RCC 7860 (cell line): ENCODE measurements at regions not wholly inside any gene's neighbourhood (a gene's known extent, or its start where the extent isn't known, plus 50 kb on each side); places are given as distances from the start of the nearest gene placed in this dataset.
"Not testable (repeated sequence)": the region's sequence is repeated elsewhere in the genome, so short reads cannot be mapped to it uniquely, and the experiment has no call there.

Experiments used
- DNase-seq: peaks from one replicate; pipeline ENCODE4 v3.0.0-alpha.2; 2015; ENCODE audit warnings: low spot score
- FAIRE-seq: peaks from 2 replicates; lab custom pipeline; 2012; peaks lifted over from hg19 to GRCh38; lab: Jason Lieb, UNC

- FAIRE-seq (no peak), DNase-seq (no peak)
Observed at GRCh38 chr1:214857716-214858115, 224.8 kb upstream of the KCNK2 start.

DNA sequence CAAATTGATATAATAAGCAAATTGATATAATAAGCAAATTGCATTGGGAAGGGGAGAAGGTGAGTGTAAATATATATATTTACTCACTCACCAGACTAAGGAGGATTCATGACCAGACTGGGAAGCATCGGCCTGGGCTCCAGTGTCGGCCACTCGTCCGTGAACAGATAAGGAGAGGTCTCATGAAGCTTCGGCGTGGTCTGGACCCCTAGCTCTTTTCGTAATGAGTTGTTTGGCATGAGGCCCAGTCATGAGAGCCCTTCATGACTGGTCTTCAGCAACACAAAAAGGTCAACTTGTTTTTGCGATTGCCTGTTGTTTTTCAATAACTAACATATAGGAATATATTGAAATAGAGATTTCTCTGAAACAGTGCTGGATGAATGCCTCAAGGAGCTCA is 222.9 kb upstream of the KCNK2 start:
- FAIRE-seq (no peak), DNase-seq (no peak)

DNA sequence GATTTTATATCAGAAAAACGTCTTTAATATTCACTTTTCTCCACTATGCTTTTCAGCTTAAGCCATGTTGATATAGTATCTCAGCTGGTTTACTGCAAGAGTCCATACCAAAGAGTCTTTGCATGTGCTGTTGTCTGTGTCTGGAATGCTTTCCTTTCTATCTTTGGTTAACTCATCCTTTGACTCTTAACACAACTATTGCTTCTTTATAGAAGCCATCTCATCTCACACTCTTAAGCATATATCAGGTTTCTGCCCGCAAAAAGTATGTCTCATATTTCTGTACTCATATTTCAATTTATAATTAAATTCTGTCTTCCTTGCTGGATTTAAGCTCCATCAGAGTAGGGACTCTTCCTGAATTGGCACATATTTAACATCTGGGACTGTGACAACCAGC is 220.9 kb upstream of the KCNK2 start:
- DNase-seq (no peak), FAIRE-seq (no peak)

DNA sequence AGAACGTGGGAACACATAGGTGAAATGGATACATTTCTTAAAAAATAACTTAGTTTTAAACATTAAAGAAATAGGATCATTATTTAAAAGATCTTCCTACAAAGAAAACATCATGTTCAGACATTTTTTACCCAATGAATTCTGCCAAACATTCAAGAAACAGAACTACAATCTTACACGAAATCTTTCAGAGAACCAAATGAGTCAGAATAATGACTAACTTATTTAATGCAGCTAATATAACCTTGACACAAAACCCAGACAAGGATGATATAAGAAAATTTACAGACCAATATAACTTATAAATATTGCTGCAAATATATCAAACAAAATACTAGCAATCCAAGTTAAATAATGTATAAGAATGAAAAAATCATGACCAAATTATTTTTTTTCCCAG is 220.1 kb upstream of the KCNK2 start:
- DNase-seq, result peak; percentile 25
- FAIRE-seq, result peak; percentile 93

GRCh38 chr1:214864896-214865688 is 217.4 kb upstream of the KCNK2 start:
- DNase-seq, result peak; percentile 59
- peak; percentile 93 for FAIRE-seq

- FAIRE-seq, DNase-seq: not testable (repeated sequence)
Observed at GRCh38 chr1:214870426-214870825, 212.1 kb upstream of the KCNK2 start.

- no peak for FAIRE-seq
- no peak for DNase-seq
Observed at GRCh38 chr1:214880956-214881355, 201.6 kb upstream of the KCNK2 start.

GRCh38 chr1:214882616-214883015 is 199.9 kb upstream of the KCNK2 start:
- DNase-seq (no peak), FAIRE-seq (no peak)

DNA sequence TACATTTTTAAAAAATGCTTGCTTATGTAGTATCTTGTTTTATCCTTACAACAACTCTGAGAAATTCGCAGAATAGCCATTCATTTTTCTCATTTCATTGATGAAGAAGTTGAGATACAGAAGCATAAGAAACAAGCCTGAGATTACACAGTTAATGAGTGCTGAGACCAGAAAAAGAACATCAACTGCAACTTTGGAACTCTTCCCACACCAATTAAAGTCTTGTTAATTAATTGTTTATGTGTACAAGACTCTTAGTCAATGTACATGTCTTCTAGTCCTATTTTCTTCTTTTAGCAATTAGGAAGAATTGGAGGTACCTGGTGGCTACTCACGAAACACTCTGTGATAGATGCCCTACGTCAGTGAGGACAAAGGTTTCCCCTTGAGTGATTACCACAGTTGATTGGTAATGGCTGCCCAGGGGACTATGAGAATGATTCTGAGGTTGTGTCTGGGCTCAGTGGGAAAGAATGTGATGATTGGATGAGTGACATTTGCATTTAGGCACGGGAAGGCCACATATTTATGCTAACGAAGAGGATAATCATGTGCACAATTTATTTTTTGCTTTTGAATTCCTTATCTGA is 187.4 kb upstream of the KCNK2 start:
- FAIRE-seq (peak; percentile 89), DNase-seq (peak; percentile 28)

DNA sequence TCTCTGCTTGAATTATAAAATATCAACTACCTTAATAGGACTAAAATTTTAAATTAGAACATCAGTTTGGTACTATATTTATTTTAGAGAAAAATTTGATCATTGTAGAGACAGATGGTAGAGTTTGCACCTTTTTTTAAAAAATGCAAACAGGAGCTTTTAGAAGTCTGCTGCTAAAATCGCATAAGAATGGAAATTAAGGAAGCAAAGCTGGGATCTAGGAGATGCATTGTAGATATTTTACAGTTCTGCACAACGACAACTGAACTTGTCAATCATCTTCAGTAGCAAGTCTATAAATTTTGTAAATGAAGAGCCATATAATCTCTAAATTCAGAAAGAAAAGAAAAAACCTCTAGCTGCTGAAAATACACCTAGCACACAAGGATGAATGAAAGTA is 185.6 kb upstream of the KCNK2 start:
- FAIRE-seq (no peak), DNase-seq (no peak)

- DNase-seq (no peak), FAIRE-seq (no peak)
Observed at GRCh38 chr1:214897581-214897980, 185.0 kb upstream of the KCNK2 start.

DNA sequence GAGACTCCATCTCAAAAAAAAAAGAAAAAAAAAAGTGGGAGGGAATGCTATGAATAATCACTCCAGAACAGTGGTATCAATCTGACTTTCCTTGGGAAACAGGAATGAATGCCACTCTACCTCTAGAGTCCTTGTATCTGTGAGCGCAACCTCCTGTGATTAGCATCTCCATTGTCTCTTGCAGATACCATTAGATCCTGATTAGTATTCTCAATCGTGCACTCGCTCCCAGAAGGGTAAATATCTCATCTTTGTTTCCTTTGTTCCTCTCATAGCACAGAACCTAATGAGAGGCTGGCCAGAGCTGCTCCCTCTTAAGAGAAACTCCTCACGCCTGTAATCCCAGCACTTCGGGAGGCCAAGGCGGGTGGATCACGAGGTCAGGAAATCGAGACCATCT is 184.4 kb upstream of the KCNK2 start:
- FAIRE-seq, result no peak
- no peak for DNase-seq

GRCh38 chr1:214898718-214899117 is 183.8 kb upstream of the KCNK2 start:
- FAIRE-seq, result no peak
- DNase-seq, result no peak

DNA sequence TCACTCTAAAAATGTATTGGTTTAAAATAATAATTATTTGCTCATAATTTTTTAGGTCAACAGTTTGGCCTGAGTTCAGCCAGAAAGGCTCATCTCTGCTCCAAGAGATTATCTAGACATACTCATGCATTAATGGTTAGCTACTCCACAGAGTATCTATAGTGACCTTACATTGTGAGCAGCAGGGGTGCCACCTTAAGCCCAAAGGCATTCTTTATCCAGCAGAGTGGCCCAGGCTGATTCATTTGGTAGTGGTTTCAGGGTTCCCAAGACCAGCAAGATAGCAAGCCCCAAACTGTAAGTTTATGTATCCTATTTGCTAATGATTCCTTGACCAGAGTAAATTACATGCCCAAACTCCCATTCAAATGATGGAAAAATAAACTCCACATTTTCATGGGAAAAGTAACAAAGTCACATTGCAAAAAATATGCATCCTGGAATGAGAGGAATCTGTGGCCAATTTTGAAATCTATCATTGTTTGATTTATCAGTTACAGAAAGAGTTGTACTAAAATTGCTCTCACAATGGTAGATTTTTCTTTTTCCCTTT is 182.6 kb upstream of the KCNK2 start:
- FAIRE-seq (peak; percentile 98), DNase-seq (peak; percentile 81)

DNA sequence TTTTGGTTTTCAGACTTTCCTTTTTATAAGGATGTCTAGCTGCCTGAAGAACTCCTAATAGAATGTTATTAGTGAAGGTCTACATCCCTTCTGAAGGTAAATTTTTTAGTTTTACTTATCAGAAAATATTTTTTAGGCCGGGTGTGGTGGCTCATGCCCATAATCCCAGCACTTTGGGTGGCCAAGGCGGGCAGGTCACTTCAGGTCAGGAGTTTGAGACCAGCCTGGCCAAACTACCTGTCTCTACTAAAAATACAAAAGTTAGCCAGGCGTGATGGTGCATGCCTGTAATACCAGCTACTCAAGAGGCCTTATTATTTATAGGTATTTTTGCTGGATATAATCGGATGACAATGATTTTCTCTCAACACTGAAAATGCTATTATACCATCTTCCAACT is 181.9 kb upstream of the KCNK2 start:
- FAIRE-seq (no peak), DNase-seq (no peak)

DNA sequence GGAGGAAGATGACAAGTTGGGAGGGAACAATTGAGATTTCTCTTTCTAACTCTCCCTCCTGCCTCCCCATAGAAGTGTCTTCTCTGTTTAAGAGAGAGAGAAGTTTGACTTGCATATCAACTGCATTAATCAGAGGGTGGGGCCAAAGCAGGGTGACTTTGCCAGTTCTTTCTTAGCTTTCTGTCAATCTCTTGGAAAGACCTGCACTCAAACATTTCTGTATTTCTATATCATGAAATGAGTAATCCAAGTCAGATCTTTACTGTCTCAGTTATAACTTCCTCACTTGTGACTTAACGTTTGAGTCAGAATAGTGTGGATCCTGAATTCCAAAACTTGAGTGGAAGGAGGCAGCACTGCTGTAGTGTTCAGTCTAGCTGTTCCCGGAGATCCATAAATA is 180.8 kb upstream of the KCNK2 start:
- FAIRE-seq, result peak; percentile 87
- peak; percentile 77 for DNase-seq

- DNase-seq, result peak; percentile 33
- FAIRE-seq, result peak; percentile 86
Observed at GRCh38 chr1:214902636-214903320, 179.8 kb upstream of the KCNK2 start.

DNA sequence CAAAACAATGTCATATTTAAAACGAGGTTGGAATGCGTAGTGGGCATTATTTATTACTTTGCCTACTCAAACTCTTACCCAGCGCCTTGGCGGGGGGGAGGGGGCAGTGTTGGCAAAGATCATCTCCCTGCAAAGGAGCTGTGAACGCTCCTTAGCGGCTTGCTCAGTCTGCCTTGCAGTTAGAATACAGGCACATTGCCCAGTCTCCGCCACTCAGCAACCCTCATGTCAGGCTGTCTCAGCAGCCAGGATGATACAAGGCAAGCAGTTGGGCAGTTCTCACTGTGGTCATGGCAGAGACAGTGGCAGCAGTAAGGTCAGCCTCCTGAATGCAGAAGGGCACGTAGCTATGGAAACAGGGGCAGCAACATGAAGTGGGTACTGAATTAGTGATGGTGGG is 170.4 kb upstream of the KCNK2 start:
- no peak for FAIRE-seq
- no peak for DNase-seq

GRCh38 chr1:214913966-214914365 is 168.6 kb upstream of the KCNK2 start:
- FAIRE-seq (no peak), DNase-seq (no peak)

GRCh38 chr1:214917081-214917635 is 165.4 kb upstream of the KCNK2 start:
- DNase-seq (no peak), FAIRE-seq (no peak)

DNA sequence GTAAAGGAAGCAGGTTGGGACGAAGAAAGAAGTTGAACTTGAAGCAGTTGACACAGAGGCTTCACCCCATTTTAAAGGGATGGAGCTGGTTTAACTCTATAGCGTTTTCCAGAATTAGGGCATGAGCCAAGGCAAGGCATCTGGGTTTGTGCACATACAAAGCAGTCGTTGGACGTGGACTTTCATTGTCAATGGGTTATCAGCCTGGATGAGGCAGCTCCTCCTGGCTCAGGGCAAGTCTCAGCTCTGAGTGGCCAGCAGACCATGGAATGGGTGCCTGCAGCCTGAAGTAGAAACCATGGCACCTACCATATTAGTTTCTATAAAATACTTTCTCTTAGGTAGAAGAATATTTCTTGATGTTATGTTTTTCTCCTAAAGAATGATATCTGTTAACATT is 163.8 kb upstream of the KCNK2 start:
- DNase-seq (no peak), FAIRE-seq (no peak)
